A673 (cell line): ENCODE measurements at regions not wholly inside any gene's neighbourhood (a gene's known extent, or its start where the extent isn't known, plus 50 kb on each side); places are given as distances from the start of the nearest gene placed in this dataset.

Experiments
- CTCF ChIP-seq: fragments of 300-800, 200-600 bp; sonication (generic); conservative IDR thresholded peaks from 2 replicates; pipeline ENCODE4 v1.5.1; 2017; ENCODE audit warnings: low read depth, mild to moderate bottlenecking, antibody characterized with exemption, low read length, moderate library complexity, mixed read lengths
- EZH2 ChIP-seq: fragments of 200-600 bp; sonication (generic); IDR thresholded peaks from 2 replicates; pipeline ENCODE4 v1.6.1; 2017; ENCODE audit warnings: borderline replicate concordance, low read depth, mild to moderate bottlenecking, mixed read lengths, antibody characterized with exemption, low read length; ENCODE audit not compliant: poor library complexity, severe bottlenecking

GRCh38 chr6:165173484-165173883, 135.9 kb downstream of the C6orf118 start:
- TF ChIP-seq CTCF (no peak), EZH2 (no peak)
